ENCODE measurements at regions not wholly inside any gene's neighbourhood (a gene's known extent, or its start where the extent isn't known, plus 50 kb on each side); places are given as distances from the start of the nearest gene placed in this dataset.
A peak's percentile ranks its signal among the peaks of the same experiment; 100 is the strongest.

DNA sequence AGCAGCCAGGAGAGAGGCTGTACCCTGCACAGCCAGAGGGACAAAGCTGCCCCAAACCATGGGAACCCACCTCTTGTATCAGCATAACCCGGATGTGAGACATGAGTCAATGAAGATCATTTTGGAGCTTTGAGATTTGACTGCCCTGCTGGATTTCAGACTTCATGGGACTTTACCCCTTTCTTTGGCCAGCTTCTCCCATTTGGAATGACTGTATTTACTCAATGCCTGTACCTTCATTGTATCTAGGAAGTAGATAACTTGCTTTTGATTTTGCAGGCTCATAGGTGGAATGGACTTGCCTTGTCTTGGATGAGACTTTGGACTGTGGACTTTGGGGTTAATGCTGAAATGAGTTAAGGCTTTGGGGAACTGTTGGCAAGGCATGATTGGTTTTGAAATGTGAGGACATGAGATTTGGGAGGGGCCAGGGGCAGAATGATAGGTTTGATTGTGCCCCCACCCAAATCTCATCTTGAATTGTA, 616.2 kb downstream of the RWDD3 start:
- H3K9me3 ChIP-seq (ENCODE audit: control insufficient read depth, low read depth, low read length), result peaks cover 4% of the 10 kb centered on the region
- WGBS (ENCODE audit: insufficient coverage, low lambda C conversion rate), result no CpG with 5 or more reads among the region's 1 CpG
- no peak overlapping the region for H3K4me3 ChIP-seq (ENCODE audit: low read length)
- no peaks in the 10 kb centered on the region for H3K27me3 ChIP-seq (ENCODE audit: control insufficient read depth, insufficient read depth, low read length)
- no peaks in the 10 kb centered on the region for H3K36me3 ChIP-seq (ENCODE audit: control insufficient read depth, insufficient read depth, low read length)
- no peak overlapping the region for H3K27ac ChIP-seq (ENCODE audit: low read length)
- DNase-seq, result no peak
- no peaks in the 10 kb centered on the region for H3K4me1 ChIP-seq (ENCODE audit: control insufficient read depth, insufficient read depth, low read length)

DNA sequence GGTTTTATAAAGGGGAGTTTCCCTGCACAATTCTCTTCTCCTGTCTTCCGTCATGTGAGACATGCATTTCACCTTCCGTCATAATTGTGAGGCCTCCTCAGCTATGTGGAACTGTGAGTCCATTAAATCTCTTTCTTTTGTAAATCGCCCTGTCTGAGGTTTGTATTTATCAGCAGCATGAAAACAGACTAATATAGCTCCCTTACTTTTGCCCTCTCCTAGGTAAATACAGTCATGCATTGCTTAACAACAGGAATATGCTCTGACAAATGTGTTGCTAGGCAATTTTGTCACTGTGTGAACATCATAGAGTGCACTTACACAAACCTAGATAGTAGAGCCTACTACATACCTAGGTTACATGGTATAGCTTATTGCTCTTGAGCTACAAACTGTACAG, 616.8 kb downstream of the RWDD3 start:
- Histone ChIP-seq H3K27me3 (ENCODE audit: control insufficient read depth, insufficient read depth, low read length) (no peaks in the 10 kb centered on the region), H3K36me3 (ENCODE audit: control insufficient read depth, insufficient read depth, low read length) (no peaks in the 10 kb centered on the region), H3K4me3 (ENCODE audit: low read length) (no peak overlapping the region), H3K4me1 (ENCODE audit: control insufficient read depth, insufficient read depth, low read length) (no peaks in the 10 kb centered on the region), H3K27ac (ENCODE audit: low read length) (no peak overlapping the region), H3K9me3 (ENCODE audit: control insufficient read depth, low read depth, low read length) (peaks cover 4% of the 10 kb centered on the region)
- peak in 1 of 2 donors; percentile 1 for DNase-seq
- WGBS (ENCODE audit: insufficient coverage, low lambda C conversion rate), result 17% methylated on average over 1 of the region's 3 CpGs

DNA sequence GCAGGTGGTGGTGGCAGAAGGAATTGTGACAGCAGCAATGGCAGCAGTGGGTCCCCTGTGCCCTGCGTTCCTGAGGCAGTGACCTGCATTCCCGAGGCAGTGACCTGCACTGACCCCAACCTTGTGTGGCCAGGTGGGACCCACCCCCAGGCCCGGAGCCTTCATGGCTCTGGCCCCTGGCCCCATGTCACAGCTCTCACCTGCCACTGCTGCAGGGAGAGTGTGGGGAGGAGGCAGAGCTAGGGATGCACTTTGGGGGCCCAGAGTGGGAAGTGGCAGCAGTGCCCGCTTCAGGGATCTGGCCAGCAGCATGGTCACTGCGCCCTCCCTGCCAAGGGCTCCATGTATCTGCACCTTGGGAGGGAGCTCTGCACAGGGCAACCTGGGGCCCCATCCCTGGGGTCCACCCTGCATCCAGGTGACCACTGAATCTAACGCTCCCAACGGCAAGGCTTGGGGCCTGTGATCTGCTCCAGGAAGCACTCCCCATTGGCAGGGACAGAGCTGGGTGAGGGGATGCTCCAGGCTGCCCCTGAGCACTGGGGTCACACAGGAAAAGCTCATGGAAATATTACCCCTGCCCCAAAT, 618.6 kb downstream of the RWDD3 start:
- H3K9me3 ChIP-seq (ENCODE audit: control insufficient read depth, low read depth, low read length), result peaks cover 4% of the 10 kb centered on the region
- no peak overlapping the region for H3K27ac ChIP-seq (ENCODE audit: low read length)
- H3K4me1 ChIP-seq (ENCODE audit: control insufficient read depth, insufficient read depth, low read length), result no peaks in the 10 kb centered on the region
- H3K27me3 ChIP-seq (ENCODE audit: control insufficient read depth, insufficient read depth, low read length), result no peaks in the 10 kb centered on the region
- WGBS (ENCODE audit: insufficient coverage, low lambda C conversion rate), result no CpG with 5 or more reads among the region's 7 CpGs
- H3K4me3 ChIP-seq (ENCODE audit: low read length), result no peak overlapping the region
- H3K36me3 ChIP-seq (ENCODE audit: control insufficient read depth, insufficient read depth, low read length), result no peaks in the 10 kb centered on the region
- no peak for DNase-seq

DNA sequence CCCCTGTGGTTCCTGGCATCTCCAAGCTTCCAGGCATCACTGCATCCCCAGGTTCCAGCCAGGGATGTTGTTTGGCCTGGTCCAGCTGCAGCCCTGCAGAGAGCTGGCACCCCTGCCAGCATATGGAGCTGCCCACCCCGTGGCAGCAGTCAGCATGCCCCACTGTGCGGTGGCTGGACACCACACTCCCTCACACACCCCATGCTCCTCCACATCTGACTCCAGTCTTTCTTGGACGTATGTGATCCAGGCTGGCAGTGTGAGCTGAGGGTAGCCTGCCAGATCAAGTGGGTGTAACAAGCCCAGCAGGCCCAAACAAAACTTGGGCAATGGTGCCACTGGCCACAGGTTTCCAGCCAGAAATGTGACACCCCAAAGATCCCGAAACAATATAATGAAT, 620.4 kb downstream of the RWDD3 start:
- DNase-seq, result no peak
- no CpG with 5 or more reads among the region's 4 CpGs for WGBS (ENCODE audit: insufficient coverage, low lambda C conversion rate)
- Histone ChIP-seq H3K4me3 (ENCODE audit: low read length) (no peak overlapping the region), H3K36me3 (ENCODE audit: control insufficient read depth, insufficient read depth, low read length) (no peaks in the 10 kb centered on the region), H3K4me1 (ENCODE audit: control insufficient read depth, insufficient read depth, low read length) (no peaks in the 10 kb centered on the region), H3K27ac (ENCODE audit: low read length) (no peak overlapping the region), H3K9me3 (ENCODE audit: control insufficient read depth, low read depth, low read length) (peaks cover 4% of the 10 kb centered on the region), H3K27me3 (ENCODE audit: control insufficient read depth, insufficient read depth, low read length) (no peaks in the 10 kb centered on the region)

DNA sequence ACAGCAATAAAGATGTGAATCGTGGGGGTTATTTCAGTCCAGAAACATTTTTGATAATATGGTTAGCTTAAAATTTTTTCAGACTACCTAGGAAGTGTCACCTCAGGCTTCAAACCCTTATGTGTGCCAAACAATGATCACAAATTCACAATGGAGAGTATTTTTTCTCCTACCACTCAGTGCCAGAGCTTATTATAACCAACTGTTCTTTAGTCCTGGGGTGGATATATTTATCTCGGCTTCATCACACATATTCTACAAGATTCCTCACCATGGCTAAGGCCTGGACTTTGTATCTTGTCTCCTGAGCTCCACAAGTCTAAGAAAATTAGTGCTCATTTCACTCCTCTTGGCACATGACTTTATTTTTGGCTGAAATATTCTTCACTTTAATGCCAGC, 629.1 kb downstream of the RWDD3 start:
- Histone ChIP-seq H3K4me3 (ENCODE audit: low read length) (no peak overlapping the region), H3K9me3 (ENCODE audit: control insufficient read depth, low read depth, low read length) (no peaks in the 10 kb centered on the region), H3K27me3 (ENCODE audit: control insufficient read depth, insufficient read depth, low read length) (no peaks in the 10 kb centered on the region), H3K36me3 (ENCODE audit: control insufficient read depth, insufficient read depth, low read length) (no peaks in the 10 kb centered on the region), H3K27ac (ENCODE audit: low read length) (no peak overlapping the region), H3K4me1 (ENCODE audit: control insufficient read depth, insufficient read depth, low read length) (no peaks in the 10 kb centered on the region)
- WGBS (ENCODE audit: insufficient coverage, low lambda C conversion rate), result 86% methylated on average over 1 of the region's 2 CpGs
- no peak for DNase-seq

DNA sequence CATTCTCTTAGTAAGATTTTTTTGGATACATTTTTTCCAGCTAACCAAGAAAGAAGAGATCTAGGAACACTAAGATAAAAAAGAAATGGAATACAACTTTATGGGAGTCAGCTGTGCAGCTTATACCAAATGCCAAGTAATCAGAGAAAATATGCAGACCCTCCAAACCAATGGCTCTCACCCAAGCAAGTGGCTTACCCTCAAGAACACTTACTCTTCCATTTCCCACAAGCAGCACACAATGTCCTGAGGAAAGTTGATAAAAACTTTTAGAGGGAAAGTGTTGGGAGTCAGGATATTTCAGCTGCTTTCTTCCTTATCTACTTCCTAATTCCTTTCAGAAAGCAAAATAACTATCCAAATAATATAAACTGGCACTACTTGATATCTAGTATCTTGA, 631.8 kb downstream of the RWDD3 start:
- no peaks in the 10 kb centered on the region for H3K27me3 ChIP-seq (ENCODE audit: control insufficient read depth, insufficient read depth, low read length)

DNA sequence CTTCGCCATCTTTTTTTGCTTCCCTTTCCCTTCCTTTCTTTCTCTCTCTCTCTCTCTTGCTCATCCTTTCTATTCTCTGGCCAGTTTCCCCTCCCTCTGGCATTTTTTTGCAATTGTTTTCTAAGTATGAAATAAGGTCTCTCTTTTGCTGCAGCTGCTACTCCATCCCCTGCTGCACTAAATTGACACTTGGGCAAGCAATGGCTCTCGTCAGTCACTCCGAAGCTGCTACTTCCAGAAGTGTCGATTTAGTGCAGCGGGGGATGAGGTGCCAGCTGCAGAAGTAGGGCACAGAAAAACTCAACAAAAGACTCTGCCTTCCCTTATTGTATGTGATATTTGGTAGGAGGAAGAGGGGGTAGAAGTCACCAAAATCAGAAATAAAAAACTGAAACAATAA, 642.3 kb downstream of the RWDD3 start:
- no peak for DNase-seq
- no peak overlapping the region for H3K27ac ChIP-seq (ENCODE audit: low read length)
- 100% methylated on average over 1 of the region's 5 CpGs for WGBS (ENCODE audit: insufficient coverage, low lambda C conversion rate)
- no peaks in the 10 kb centered on the region for H3K36me3 ChIP-seq (ENCODE audit: control insufficient read depth, insufficient read depth, low read length)
- no peaks in the 10 kb centered on the region for H3K4me1 ChIP-seq (ENCODE audit: control insufficient read depth, insufficient read depth, low read length)
- H3K9me3 ChIP-seq (ENCODE audit: control insufficient read depth, low read depth, low read length), result no peaks in the 10 kb centered on the region
- H3K4me3 ChIP-seq (ENCODE audit: low read length), result no peak overlapping the region
- no peaks in the 10 kb centered on the region for H3K27me3 ChIP-seq (ENCODE audit: control insufficient read depth, insufficient read depth, low read length)

More for the DNA sequence above, 631.8 kb downstream of the RWDD3 start:
- H3K4me1 ChIP-seq (ENCODE audit: control insufficient read depth, insufficient read depth, low read length), result no peaks in the 10 kb centered on the region
- H3K4me3 ChIP-seq (ENCODE audit: low read length), result no peak overlapping the region
- DNase-seq, result no peak
- no peaks in the 10 kb centered on the region for H3K9me3 ChIP-seq (ENCODE audit: control insufficient read depth, low read depth, low read length)
- no peaks in the 10 kb centered on the region for H3K36me3 ChIP-seq (ENCODE audit: control insufficient read depth, insufficient read depth, low read length)
- no peak overlapping the region for H3K27ac ChIP-seq (ENCODE audit: low read length)

DNA sequence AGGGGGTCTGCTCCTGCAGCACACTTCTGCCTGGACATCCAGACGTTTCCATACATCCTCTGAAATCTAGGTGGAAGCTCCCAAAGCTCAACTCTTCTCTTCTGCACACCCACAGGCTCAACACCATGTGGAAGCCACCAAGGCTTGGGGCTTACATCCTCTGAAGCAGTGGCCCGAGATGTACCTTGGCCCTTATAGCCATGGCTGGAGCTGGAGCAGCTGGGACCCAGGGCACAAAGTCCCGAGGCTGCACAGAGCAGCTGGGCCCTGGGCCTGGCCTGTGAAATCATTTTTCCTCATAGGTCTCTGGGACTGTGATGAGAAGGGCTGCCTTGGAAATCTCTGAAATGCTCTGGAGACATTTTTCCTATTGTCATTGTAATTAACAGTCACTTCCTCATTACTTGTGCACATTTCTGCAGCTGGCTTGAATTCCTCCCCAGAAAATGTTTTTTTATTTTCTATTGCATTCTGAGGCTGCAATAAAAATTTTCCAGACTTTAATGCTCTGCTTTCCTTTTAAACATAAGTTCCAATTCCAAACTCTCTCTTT, 645.6 kb downstream of the RWDD3 start:
- Histone ChIP-seq H3K36me3 (ENCODE audit: control insufficient read depth, insufficient read depth, low read length) (no peaks in the 10 kb centered on the region), H3K4me1 (ENCODE audit: control insufficient read depth, insufficient read depth, low read length) (no peaks in the 10 kb centered on the region), H3K27me3 (ENCODE audit: control insufficient read depth, insufficient read depth, low read length) (no peaks in the 10 kb centered on the region), H3K9me3 (ENCODE audit: control insufficient read depth, low read depth, low read length) (no peaks in the 10 kb centered on the region), H3K27ac (ENCODE audit: low read length) (no peak overlapping the region), H3K4me3 (ENCODE audit: low read length) (no peak overlapping the region)
- WGBS (ENCODE audit: insufficient coverage, low lambda C conversion rate), result no CpG with 5 or more reads among the region's 3 CpGs
- no peak for DNase-seq

DNA sequence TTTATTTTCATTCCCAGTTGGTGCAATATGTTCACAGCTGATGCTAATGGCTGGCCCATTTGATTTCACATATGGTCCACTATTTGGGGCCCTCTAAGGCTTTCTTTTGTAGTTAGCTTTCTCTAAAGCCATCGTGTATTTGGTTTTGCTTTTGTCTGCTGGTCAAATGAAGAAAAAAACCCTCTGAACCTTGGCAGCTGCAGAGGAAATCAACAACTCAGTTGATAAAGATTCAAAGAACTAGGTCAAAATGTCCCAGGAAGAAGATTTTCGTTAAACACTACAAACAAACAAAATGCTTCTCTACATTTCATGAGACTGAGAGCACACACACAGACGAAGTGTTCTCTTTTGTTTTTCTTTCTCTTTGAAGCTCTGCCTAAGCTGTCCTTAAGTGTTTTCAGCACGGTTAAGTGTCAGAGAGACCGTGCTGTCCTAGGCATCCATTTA, 655.0 kb downstream of the RWDD3 start:
- H3K27ac ChIP-seq (ENCODE audit: low read length), result no peak overlapping the region

DNA sequence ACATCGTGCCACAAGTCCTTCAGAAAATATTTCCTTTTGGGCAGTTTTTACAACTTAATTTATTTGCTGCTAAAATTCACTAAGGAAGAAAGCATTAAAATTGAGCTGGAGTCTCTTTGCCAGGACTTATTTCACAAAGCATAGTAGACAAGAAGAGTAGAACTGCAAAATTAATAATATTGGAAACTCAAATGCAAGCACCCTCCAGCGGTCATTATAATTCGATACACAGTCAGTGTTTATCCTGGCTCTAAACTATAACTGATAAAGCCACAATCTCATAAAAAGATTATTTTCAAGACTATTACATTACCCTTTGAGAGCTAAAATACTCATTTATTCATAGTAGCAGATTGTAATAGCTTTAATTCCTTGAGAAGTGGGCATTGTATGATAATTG, 655.4 kb downstream of the RWDD3 start:
- Histone ChIP-seq H3K4me1 (ENCODE audit: control insufficient read depth, insufficient read depth, low read length) (no peaks in the 10 kb centered on the region), H3K36me3 (ENCODE audit: control insufficient read depth, insufficient read depth, low read length) (no peaks in the 10 kb centered on the region), H3K27ac (ENCODE audit: low read length) (no peak overlapping the region), H3K27me3 (ENCODE audit: control insufficient read depth, insufficient read depth, low read length) (no peaks in the 10 kb centered on the region), H3K9me3 (ENCODE audit: control insufficient read depth, low read depth, low read length) (no peaks in the 10 kb centered on the region), H3K4me3 (ENCODE audit: low read length) (no peak overlapping the region)
- no peak for DNase-seq
- WGBS (ENCODE audit: insufficient coverage, low lambda C conversion rate), result 60% methylated on average over 1 of the region's 3 CpGs

More for the DNA sequence above, 655.0 kb downstream of the RWDD3 start:
- no peaks in the 10 kb centered on the region for H3K27me3 ChIP-seq (ENCODE audit: control insufficient read depth, insufficient read depth, low read length)
- no peaks in the 10 kb centered on the region for H3K36me3 ChIP-seq (ENCODE audit: control insufficient read depth, insufficient read depth, low read length)
- no peaks in the 10 kb centered on the region for H3K9me3 ChIP-seq (ENCODE audit: control insufficient read depth, low read depth, low read length)
- 17% methylated on average over 2 of the region's 5 CpGs for WGBS (ENCODE audit: insufficient coverage, low lambda C conversion rate)
- no peak for DNase-seq
- no peaks in the 10 kb centered on the region for H3K4me1 ChIP-seq (ENCODE audit: control insufficient read depth, insufficient read depth, low read length)
- no peak overlapping the region for H3K4me3 ChIP-seq (ENCODE audit: low read length)

DNA sequence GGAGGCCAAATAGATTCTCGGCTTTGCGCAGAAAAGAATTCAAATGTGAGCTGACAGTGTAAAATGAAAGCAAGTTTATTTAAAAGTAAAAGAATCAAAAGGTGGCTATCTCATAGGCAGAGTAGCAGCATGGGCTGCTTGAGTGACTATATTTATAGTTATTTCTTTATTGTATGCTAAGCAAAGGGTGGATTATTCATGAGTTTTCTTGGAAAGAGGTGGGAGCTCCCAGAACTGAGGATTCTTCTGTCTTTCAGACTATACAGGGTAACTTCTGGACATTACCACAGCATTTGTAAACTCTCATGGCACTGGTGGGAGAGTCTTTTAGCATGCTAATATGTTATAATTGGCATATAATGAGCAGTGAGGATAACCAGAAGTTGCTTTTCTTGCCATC, 659.9 kb downstream of the RWDD3 start:
- DNase-seq, result no peak
- Histone ChIP-seq H3K4me1 (ENCODE audit: control insufficient read depth, insufficient read depth, low read length) (no peaks in the 10 kb centered on the region), H3K4me3 (ENCODE audit: low read length) (no peak overlapping the region), H3K9me3 (ENCODE audit: control insufficient read depth, low read depth, low read length) (no peaks in the 10 kb centered on the region), H3K27me3 (ENCODE audit: control insufficient read depth, insufficient read depth, low read length) (no peaks in the 10 kb centered on the region), H3K36me3 (ENCODE audit: control insufficient read depth, insufficient read depth, low read length) (no peaks in the 10 kb centered on the region), H3K27ac (ENCODE audit: low read length) (no peak overlapping the region)
- WGBS (ENCODE audit: insufficient coverage, low lambda C conversion rate), result 100% methylated on average over 2 of the region's 2 CpGs
